ENCODE measurements at regions not wholly inside any gene's neighbourhood (a gene's known extent, or its start where the extent isn't known, plus 50 kb on each side); places are given as distances from the start of the nearest gene placed in this dataset.

- DNase-seq, result no peak
These were observed 441.4 kb upstream of the ZNF507 start for GRCh38 chr19:31903979-31904378.

GRCh38 chr19:31906111-31906871 lies 439.1 kb upstream of the ZNF507 start:
- DNase-seq, result no peak

- no peak for DNase-seq
These were observed 437.7 kb upstream of the ZNF507 start for GRCh38 chr19:31907661-31908060.

GRCh38 chr19:31908080-31908479 lies 437.3 kb upstream of the ZNF507 start:
- no peak for DNase-seq

GRCh38 chr19:31908496-31909225 lies 436.7 kb upstream of the ZNF507 start:
- DNase-seq, result no peak

GRCh38 chr19:31910224-31910623 lies 435.2 kb upstream of the ZNF507 start:
- DNase-seq, result no peak

GRCh38 chr19:31911577-31911976 lies 433.8 kb upstream of the ZNF507 start:
- no peak for DNase-seq

GRCh38 chr19:31913103-31913661 lies 432.2 kb upstream of the ZNF507 start:
- DNase-seq, result no peak

GRCh38 chr19:31930401-31930800 lies 415.0 kb upstream of the ZNF507 start:
- DNase-seq, result no peak

GRCh38 chr19:31937983-31938382 lies 407.4 kb upstream of the ZNF507 start:
- DNase-seq, result no peak

- DNase-seq, result no peak
These were observed 406.7 kb upstream of the ZNF507 start for GRCh38 chr19:31938675-31939074.

GRCh38 chr19:31940396-31940795 lies 405.0 kb upstream of the ZNF507 start:
- no peak for DNase-seq

GRCh38 chr19:31943191-31943661 lies 402.2 kb upstream of the ZNF507 start:
- no peak for DNase-seq

- DNase-seq, result no peak
These were observed 401.6 kb upstream of the ZNF507 start for GRCh38 chr19:31943778-31944177.

GRCh38 chr19:31944326-31944725 lies 401.1 kb upstream of the ZNF507 start:
- no peak for DNase-seq

GRCh38 chr19:31946491-31946890 lies 398.9 kb upstream of the ZNF507 start:
- DNase-seq, result no peak

- DNase-seq, result no peak
These were observed 397.8 kb upstream of the ZNF507 start for GRCh38 chr19:31947436-31948115.

- no peak for DNase-seq
These were observed 392.7 kb upstream of the ZNF507 start for GRCh38 chr19:31952693-31953092.

GRCh38 chr19:31955061-31955460 lies 390.3 kb upstream of the ZNF507 start:
- DNase-seq, result no peak

- peak; percentile 89 for DNase-seq
These were observed 389.5 kb upstream of the ZNF507 start for GRCh38 chr19:31955884-31956283.

GRCh38 chr19:31956771-31957392 lies 388.5 kb upstream of the ZNF507 start:
- DNase-seq, result no peak

GRCh38 chr19:31957711-31958110 lies 387.7 kb upstream of the ZNF507 start:
- DNase-seq, result no peak

GRCh38 chr19:31959527-31960018 lies 385.8 kb upstream of the ZNF507 start:
- DNase-seq, result no peak
